GM12878 (cell line): ENCODE measurements at regions not wholly inside any gene's neighbourhood (a gene's known extent, or its start where the extent isn't known, plus 50 kb on each side); places are given as distances from the start of the nearest gene placed in this dataset.
"Not testable (repeated sequence)": the region's sequence is repeated elsewhere in the genome, so short reads cannot be mapped to it uniquely, and the experiment has no call there.

Experiments used
- ATAC-seq: fragments of 200-7000 bp; cut with Tn5 transposase; 3 replicates; pipeline ENCODE4 v1.9.1; 2020; ENCODE audit warnings: mild to moderate bottlenecking, moderate library complexity
- BruUV-seq: library from RNA; stranded (reverse); fragments of 400-500 nt; replicated peaks from 2 replicates; lab custom pipeline; 2021; lab: Mats Ljungman, UMichigan
- CTCF ChIA-PET: fragments of 300-600 bp; sonication (Branson Sonifier 250); formaldehyde crosslinking; extraction: SDS; loops from one replicate; lab custom pipeline; 2021; ENCODE audit warnings: inconsistent platforms; lab: Yijun Ruan, JAX
- POLR2A ChIA-PET: fragments of 350-600 bp; formaldehyde crosslinking; extraction: SDS; loops from one replicate; lab custom pipeline; 2021; ENCODE audit warnings: inconsistent platforms; lab: Charles Lee
- RAD21 ChIA-PET: fragments of 300-600 bp; sonication (Branson Sonifier 250); formaldehyde crosslinking; loops from one replicate; lab custom pipeline; 2023; ENCODE audit warnings: antibody characterized with exemption; ENCODE audit not compliant: unreplicated experiment; lab: Charles Lee
- SMC1A ChIA-PET: fragments of 300-600 bp; sonication (Branson Sonifier 250); formaldehyde crosslinking; loops from one replicate; lab custom pipeline; 2023; ENCODE audit not compliant: unreplicated experiment, uncharacterized antibody; lab: Charles Lee
- DNase-seq: peaks from one replicate; pipeline ENCODE4 v3.0.0-alpha.2; 2011; ENCODE audit warnings: low read depth, low spot score
- FAIRE-seq: peaks from 3 replicates; lab custom pipeline; 2011; peaks lifted over from hg19 to GRCh38; lab: Jason Lieb, UNC
- H2AFZ ChIP-seq: 2 replicates; pipeline ENCODE4 v1.6.0; 2011; ENCODE audit warnings: low read depth, low read length, control low read depth; ENCODE audit not compliant: control insufficient read depth
- H3K27ac ChIP-seq: 2 replicates; pipeline ENCODE4 v1.5.1; 2011; ENCODE audit warnings: control low read depth; ENCODE audit not compliant: control insufficient read depth, insufficient read depth
- H3K27me3 ChIP-seq, 2 experiments: replicated peaks in 1 of 2; 2 replicates each; pipeline versions ENCODE4 v1.6.0 to v1.6.1; 2011; ENCODE audit warnings: low read length in 1 of 2; ENCODE audit not compliant: control insufficient read depth in 2 of 2, insufficient read depth in 2 of 2
- H3K36me3 ChIP-seq, 2 experiments: 2 replicates each; pipeline ENCODE4 v1.5.1; 2011; ENCODE audit warnings: low read length in 1 of 2; ENCODE audit not compliant: control insufficient read depth in 2 of 2, insufficient read depth in 2 of 2
- H3K4me1 ChIP-seq: 2 replicates; pipeline ENCODE4 v1.6.1; 2011; ENCODE audit warnings: mild to moderate bottlenecking, low read length, moderate library complexity, mixed read lengths; ENCODE audit not compliant: control insufficient read depth, insufficient read depth
- H3K4me2 ChIP-seq: 2 replicates; pipeline ENCODE4 v1.6.0; 2011; ENCODE audit warnings: control low read depth; ENCODE audit not compliant: control insufficient read depth, insufficient read depth
- H3K4me3 ChIP-seq: fragments of 200-600 bp; sonication (generic); 2 replicates; pipeline ENCODE4 v1.5.1; 2016
- H3K79me2 ChIP-seq: 2 replicates; pipeline ENCODE4 v1.6.0; 2011; ENCODE audit warnings: low read length; ENCODE audit not compliant: control insufficient read depth, insufficient read depth
- H3K9ac ChIP-seq: 2 replicates; pipeline ENCODE4 v1.8.0; 2011; ENCODE audit warnings: low read length, control low read depth, mixed read lengths; ENCODE audit not compliant: control insufficient read depth, insufficient read depth
- H3K9me3 ChIP-seq: replicated peaks from 3 replicates; pipeline ENCODE4 v1.5.1; 2011; ENCODE audit warnings: mild to moderate bottlenecking, low read length; ENCODE audit not compliant: control insufficient read depth, insufficient read depth
- H4K20me1 ChIP-seq: 2 replicates; pipeline ENCODE4 v1.6.0; 2011; ENCODE audit not compliant: control insufficient read depth, insufficient read depth
- CEBPZ ChIP-seq: fragments of 150-350 bp; IDR thresholded peaks from 2 replicates; pipeline ENCODE4 v1.6.1; 2016; ENCODE audit warnings: low read depth, low read length
- CHD1 ChIP-seq: IDR thresholded peaks from 2 replicates; pipeline ENCODE4 v1.6.1; 2012; ENCODE audit warnings: low read depth, low read length, improper control_type of control experiment
- IRF5 ChIP-seq: fragments of 450-650 bp; IDR thresholded peaks from 2 replicates; pipeline ENCODE4 v1.6.1; 2017; ENCODE audit warnings: borderline replicate concordance
- MYB ChIP-seq: fragments of 150-350 bp; IDR thresholded peaks from 2 replicates; pipeline ENCODE4 v1.6.1; 2014; ENCODE audit warnings: mild to moderate bottlenecking, low read depth, low read length, borderline replicate concordance
- NR2F1 ChIP-seq: fragments of 450-650 bp; conservative IDR thresholded peaks from 2 replicates; pipeline ENCODE4 v1.6.1; 2017; ENCODE audit warnings: mild to moderate bottlenecking
- RELB ChIP-seq: fragments of 450-650 bp; IDR thresholded peaks from 2 replicates; pipeline ENCODE4 v1.6.1; 2017; ENCODE audit warnings: low read depth, mild to moderate bottlenecking, moderate library complexity
- SMAD5 ChIP-seq: IDR thresholded peaks from 2 replicates; pipeline ENCODE4 v1.6.1; 2016; ENCODE audit warnings: antibody characterized with exemption, low read depth
- SUPT20H ChIP-seq: IDR thresholded peaks from 2 replicates; pipeline ENCODE4 v1.6.1; 2011; ENCODE audit warnings: low read depth, mild to moderate bottlenecking, low read length, moderate library complexity, borderline replicate concordance; ENCODE audit not compliant: control insufficient read depth
- ZZZ3 ChIP-seq: IDR thresholded peaks from 2 replicates; pipeline ENCODE4 v1.6.1; 2011; ENCODE audit warnings: low read depth; ENCODE audit not compliant: control insufficient read depth, insufficient read length
- WGBS: methylation state at CpG from one replicate; pipeline ENCODE4 v1.1.6; 2016; ENCODE audit warnings: low lambda C conversion rate; ENCODE audit not compliant: insufficient replicate concordance, insufficient coverage; ENCODE audit errors: missing lambda C conversion rate; 5-methylcytosine and 5-hydroxymethylcytosine counted together
- in situ Hi-C: fragments of 300-500 bp; cut with MboI; formaldehyde crosslinking; loops from 9 replicates; pipeline ENCODE4 v1.14.3; 2018; ENCODE audit warnings: mixed read lengths
- intact Hi-C: fragments of 100-400 bp; cut with micrococcal nuclease; formaldehyde crosslinking; loops from one replicate; pipeline ENCODE4 v1.14.2; 2022; ENCODE audit not compliant: unreplicated experiment

GRCh38 chr17:21772991-21773713 lies 80.8 kb downstream of the KCNJ18 start:
- intact Hi-C loops, POLR2A ChIA-PET, H3K9ac ChIP-seq, CTCF ChIA-PET, H3K9me3 ChIP-seq, H3K79me2 ChIP-seq, H3K27me3 ChIP-seq, H2AFZ ChIP-seq, H3K27ac ChIP-seq, H3K36me3 ChIP-seq, SMC1A ChIA-PET, H3K4me3 ChIP-seq, H3K4me1 ChIP-seq, ATAC-seq, FAIRE-seq, RAD21 ChIA-PET, BruUV-seq, H3K4me2 ChIP-seq, H4K20me1 ChIP-seq, DNase-seq: not testable (repeated sequence)
- WGBS: 16% methylated on average over 15 of the region's 15 CpGs
- in situ Hi-C loops: loop anchor here (25.0 kb wide), 1 partner anchor 111 kb away; no protein-coding TSS in a partner anchor

DNA sequence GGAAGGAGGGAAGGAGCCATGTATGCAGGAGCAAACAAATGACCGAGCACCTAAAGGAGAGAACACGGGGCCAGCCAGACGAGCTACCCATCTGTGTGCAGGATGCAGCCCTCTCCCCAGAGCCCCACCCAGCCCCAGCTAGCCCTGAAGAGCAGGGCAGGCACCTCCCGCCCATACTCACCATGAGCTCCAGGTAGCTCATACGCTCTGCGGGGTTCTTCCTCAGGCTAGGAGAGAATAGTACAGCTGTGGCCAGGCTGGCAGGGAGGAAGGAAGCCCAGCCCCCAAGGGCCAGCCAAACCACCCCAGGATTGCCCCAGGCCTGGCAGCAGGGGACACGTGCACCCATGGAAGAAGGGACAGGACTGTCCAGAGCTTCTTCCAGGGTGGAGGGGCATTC lies 81.9 kb downstream of the KCNJ18 start:
- H4K20me1 ChIP-seq: no peaks in the 10 kb centered on the region
- no peak overlapping the region for H2AFZ ChIP-seq
- intact Hi-C loops: no loop called here
- ChIA-PET POLR2A (no interaction called here), SMC1A (no interaction called here), CTCF (no interaction called here), RAD21 (no interaction called here)
- H3K79me2 ChIP-seq: no peaks in the 10 kb centered on the region
- no peak for FAIRE-seq
- no peak overlapping the region for H3K4me3 ChIP-seq
- BruUV-seq: no TSS peak
- H3K4me1 ChIP-seq: no peaks in the 10 kb centered on the region
- H3K9me3 ChIP-seq: no peaks in the 10 kb centered on the region; the same call in 2 of the 3 replicates
- H3K4me2 ChIP-seq: no peak overlapping the region
- no peak overlapping the region for H3K27ac ChIP-seq
- no peaks in the 10 kb centered on the region for H3K36me3 ChIP-seq
- WGBS: 14% methylated on average over 7 of the region's 7 CpGs
- no peak for DNase-seq
- in situ Hi-C loops: loop anchor here (25.0 kb wide), 1 partner anchor 112 kb away; no protein-coding TSS in a partner anchor
- H3K9ac ChIP-seq: no peak overlapping the region
- H3K27me3 ChIP-seq: no peaks in the 10 kb centered on the region
- TF ChIP-seq SUPT20H (no peak), CHD1 (no peak), IRF5 (no peak), SMAD5 (no peak), NR2F1 (no peak), MYB (no peak), ZZZ3 (no peak), RELB (no peak), CEBPZ (no peak)
- TF ChIP-seq, all 136 proteins: peak for 0
- ATAC-seq: no peak
